C4-2B (cell line): ENCODE measurements at regions not wholly inside any gene's neighbourhood (a gene's known extent, or its start where the extent isn't known, plus 50 kb on each side); places are given as distances from the start of the nearest gene placed in this dataset.
"Not testable (repeated sequence)": the region's sequence is repeated elsewhere in the genome, so short reads cannot be mapped to it uniquely, and the experiment has no call there.

Experiments
- H3K27ac ChIP-seq: fragments of 450-650 bp; 2 replicates; pipeline ENCODE4 v1.5.1; 2017
- CTCF ChIP-seq: fragments of 450-650 bp; conservative IDR thresholded peaks from 2 replicates; pipeline ENCODE4 v1.5.1; 2017; ENCODE audit warnings: mild to moderate bottlenecking
- ZFX ChIP-seq: fragments of 450-650 bp; IDR thresholded peaks from 2 replicates; pipeline ENCODE4 v1.6.1; 2017

- no peak overlapping the region for H3K27ac ChIP-seq
- TF ChIP-seq ZFX (no peak), CTCF (no peak)
These were observed 66.2 kb downstream of the SC5D start for GRCh38 chr11:121358760-121359159.

- H3K27ac ChIP-seq: no peak overlapping the region
- TF ChIP-seq CTCF (no peak), ZFX (no peak)
These were observed 67.0 kb downstream of the SC5D start for GRCh38 chr11:121359591-121359990.

- not testable (repeated sequence) for H3K27ac ChIP-seq
These were observed 70.4 kb downstream of the SC5D start for GRCh38 chr11:121362955-121363354.

GRCh38 chr11:121365304-121365703 lies 72.7 kb downstream of the SC5D start:
- no peak overlapping the region for H3K27ac ChIP-seq
- TF ChIP-seq CTCF: no peak
- TF ChIP-seq ZFX: no peak

- no peak overlapping the region for H3K27ac ChIP-seq
- TF ChIP-seq CTCF (no peak), ZFX (no peak)
These were observed 73.5 kb downstream of the SC5D start for GRCh38 chr11:121366038-121366437.

- TF ChIP-seq ZFX: no peak
- TF ChIP-seq CTCF: no peak
- H3K27ac ChIP-seq: no peak overlapping the region
These were observed 74.7 kb downstream of the SC5D start for GRCh38 chr11:121367001-121367843.

GRCh38 chr11:121367844-121368225 lies 75.3 kb downstream of the SC5D start:
- H3K27ac ChIP-seq: no peak overlapping the region

More at GRCh38 chr11:121367844-121368225, 75.3 kb downstream of the SC5D start:
- no peak for TF ChIP-seq ZFX
- TF ChIP-seq CTCF: no peak
